Neutrophil (primary cell): ENCODE measurements at regions not wholly inside any gene's neighbourhood (a gene's known extent, or its start where the extent isn't known, plus 50 kb on each side); places are given as distances from the start of the nearest gene placed in this dataset.
"Not testable (repeated sequence)": the region's sequence is repeated elsewhere in the genome, so short reads cannot be mapped to it uniquely, and the experiment has no call there.

Source experiments
- H3K27ac ChIP-seq: fragments of 200-600 bp; sonication (generic); 2 replicates; pipeline ENCODE4 v1.5.1; 2016; ENCODE audit warnings: mild to moderate bottlenecking, moderate library complexity
- H3K27me3 ChIP-seq: fragments of 200-600 bp; sonication (generic); 2 replicates; pipeline ENCODE4 v1.6.0; 2016; ENCODE audit warnings: mild to moderate bottlenecking
- H3K36me3 ChIP-seq: fragments of 200-600 bp; sonication (generic); 2 replicates; pipeline ENCODE4 v1.5.1; 2017
- H3K4me1 ChIP-seq, 2 experiments: fragments of 200-600 bp in 1 of 2; sonication (generic) in 1 of 2; 1 replicate in 1 of 2; 2 replicates in 1 of 2; pipeline versions ENCODE4 v1.5.1 to v1.6.1; 2013 to 2016; ENCODE audit warnings: low read depth in 1 of 2, low read length in 1 of 2, mild to moderate bottlenecking in 1 of 2, moderate library complexity in 1 of 2; ENCODE audit not compliant: control insufficient read depth in 1 of 2, insufficient read depth in 1 of 2
- H3K4me3 ChIP-seq, 2 experiments: fragments of 200-600 bp in 1 of 2; sonication (generic) in 1 of 2; 1 replicate in 1 of 2; 2 replicates in 1 of 2; pipeline ENCODE4 v1.5.1; 2013 to 2016; ENCODE audit warnings: low read depth in 1 of 2, low read length in 1 of 2, mild to moderate bottlenecking in 1 of 2, moderate library complexity in 1 of 2
- H3K9me3 ChIP-seq: fragments of 200-600 bp; sonication (generic); 2 replicates; pipeline ENCODE4 v1.5.1; 2016
- CTCF ChIP-seq: fragments of 200-600 bp; sonication (generic); IDR thresholded peaks from 2 replicates; pipeline ENCODE4 v1.5.1; 2016; ENCODE audit warnings: antibody characterized with exemption

DNA sequence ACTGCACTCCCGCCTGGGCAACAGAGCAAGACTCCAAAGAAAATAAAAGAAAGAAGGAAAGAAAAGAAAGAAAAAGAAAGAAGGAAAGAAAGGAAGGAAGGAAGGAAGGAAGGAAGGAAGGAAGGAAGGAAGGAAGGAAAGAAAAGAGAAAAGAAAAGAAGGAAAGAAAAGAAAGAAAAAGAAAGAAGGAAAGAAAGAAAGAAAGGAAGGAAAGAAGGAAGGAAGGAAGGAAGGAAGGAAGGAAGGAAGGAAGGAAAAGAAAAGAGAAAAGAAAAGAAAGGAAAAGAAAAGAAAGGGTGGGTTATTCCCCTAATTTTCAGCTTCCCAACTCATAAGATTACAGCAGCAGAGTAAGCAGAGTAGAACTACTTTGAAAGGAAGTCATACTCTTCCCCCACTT lies 64.4 kb downstream of the TMEM200C start:
- not testable (repeated sequence) for H3K9me3 ChIP-seq, H3K36me3 ChIP-seq, H3K4me1 ChIP-seq, H3K27me3 ChIP-seq, H3K4me3 ChIP-seq, H3K27ac ChIP-seq

DNA sequence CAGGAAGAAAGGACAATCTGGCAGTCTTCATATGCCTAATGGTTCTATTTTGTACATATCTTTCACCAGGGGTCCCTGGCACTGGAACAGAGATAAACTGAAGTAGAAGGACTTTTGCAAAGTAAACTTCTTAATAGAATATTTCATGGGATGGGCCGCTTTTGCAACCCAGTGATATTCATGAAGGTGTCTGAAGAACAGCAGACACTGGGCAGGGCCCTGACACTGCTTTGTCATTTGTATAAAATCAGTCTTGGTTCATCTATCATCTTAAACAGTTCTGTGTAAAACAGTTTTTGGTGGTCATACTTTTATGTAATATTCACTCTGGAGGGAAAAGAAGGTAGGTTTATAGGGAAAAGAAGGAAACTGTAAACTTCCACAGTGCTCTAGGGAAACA lies 66.4 kb downstream of the TMEM200C start:
- no peaks in the 10 kb centered on the region for H3K9me3 ChIP-seq
- no peak overlapping the region for H3K27ac ChIP-seq
- TF ChIP-seq CTCF: no peak
- no peak overlapping the region for H3K4me3 ChIP-seq
- H3K4me1 ChIP-seq: no peaks in the 10 kb centered on the region
- H3K36me3 ChIP-seq: no peaks in the 10 kb centered on the region
- H3K27me3 ChIP-seq: no peaks in the 10 kb centered on the region

- Histone ChIP-seq H3K36me3 (no peaks in the 10 kb centered on the region), H3K4me1 (no peaks in the 10 kb centered on the region), H3K4me3 (no peak overlapping the region), H3K27me3 (no peaks in the 10 kb centered on the region), H3K9me3 (no peaks in the 10 kb centered on the region), H3K27ac (no peak overlapping the region)
- no peak for TF ChIP-seq CTCF
These were observed 69.7 kb downstream of the TMEM200C start for GRCh38 chr18:5825663-5826062.

GRCh38 chr18:5824370-5824984 lies 70.8 kb downstream of the TMEM200C start:
- Histone ChIP-seq H3K27me3 (no peaks in the 10 kb centered on the region), H3K4me3 (no peak overlapping the region), H3K36me3 (no peaks in the 10 kb centered on the region), H3K4me1 (no peaks in the 10 kb centered on the region), H3K9me3 (no peaks in the 10 kb centered on the region), H3K27ac (no peak overlapping the region)
- no peak for TF ChIP-seq CTCF

- H3K4me1 ChIP-seq: no peaks in the 10 kb centered on the region
- H3K9me3 ChIP-seq: no peaks in the 10 kb centered on the region
- no peaks in the 10 kb centered on the region for H3K27me3 ChIP-seq
- no peaks in the 10 kb centered on the region for H3K36me3 ChIP-seq
- H3K27ac ChIP-seq: no peak overlapping the region
- H3K4me3 ChIP-seq: no peak overlapping the region
- no peak for TF ChIP-seq CTCF
These were observed 77.5 kb downstream of the TMEM200C start for GRCh38 chr18:5817816-5818215.

GRCh38 chr18:5806860-5807259 lies 88.5 kb downstream of the TMEM200C start:
- no peak for TF ChIP-seq CTCF
- no peaks in the 10 kb centered on the region for H3K9me3 ChIP-seq

More at GRCh38 chr18:5806860-5807259, 88.5 kb downstream of the TMEM200C start:
- Histone ChIP-seq H3K4me3 (no peak overlapping the region), H3K36me3 (no peaks in the 10 kb centered on the region), H3K4me1 (no peaks in the 10 kb centered on the region), H3K27me3 (no peaks in the 10 kb centered on the region), H3K27ac (no peak overlapping the region)
